IPS-18c (cell line): ENCODE measurements at regions not wholly inside any gene's neighbourhood (a gene's known extent, or its start where the extent isn't known, plus 50 kb on each side); places are given as distances from the start of the nearest gene placed in this dataset.
"Not testable (repeated sequence)": the region's sequence is repeated elsewhere in the genome, so short reads cannot be mapped to it uniquely, and the experiment has no call there.

ENCODE experiments used
- H3K4me3 ChIP-seq: 2 replicates; pipeline ENCODE4 v1.7.0; 2013; ENCODE audit warnings: low read depth, mild to moderate bottlenecking, low read length, moderate library complexity; ENCODE audit not compliant: insufficient read depth
- H3K9me3 ChIP-seq: one replicate; pipeline ENCODE4 v1.6.1; 2013; ENCODE audit warnings: mild to moderate bottlenecking, low read length, moderate library complexity; ENCODE audit not compliant: control insufficient read depth, insufficient read depth

DNA sequence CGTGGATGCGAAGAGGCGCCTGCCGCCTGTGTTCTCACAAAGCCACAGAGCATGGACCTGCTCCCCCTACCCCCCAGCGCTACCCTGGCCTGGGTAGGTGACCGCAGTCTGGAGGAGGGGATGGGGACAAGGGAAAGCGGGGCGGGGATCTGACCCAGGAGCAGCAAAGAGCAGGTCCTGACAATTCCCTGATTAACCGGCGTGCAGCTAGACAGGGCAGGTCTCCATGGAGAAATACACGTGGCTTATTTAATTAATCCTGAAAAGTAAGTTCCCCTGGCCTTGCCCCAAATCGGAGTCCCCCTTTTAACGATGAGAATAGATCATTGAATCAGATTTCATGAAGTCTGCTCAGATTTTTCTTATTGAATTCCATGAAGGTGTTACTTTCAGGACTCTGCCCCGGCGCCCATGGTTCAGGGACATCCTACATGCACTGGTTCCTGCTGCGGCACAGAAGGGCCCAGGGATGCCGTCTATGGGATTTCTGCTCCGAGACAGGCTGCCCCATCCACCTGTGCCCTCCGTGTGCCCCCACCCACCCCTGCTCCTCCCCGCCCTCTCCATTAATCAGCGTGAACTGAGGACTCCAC is 251.0 kb upstream of the SFSWAP start:
- Histone ChIP-seq H3K4me3 (no peak overlapping the region), H3K9me3 (no peaks in the 10 kb centered on the region)

DNA sequence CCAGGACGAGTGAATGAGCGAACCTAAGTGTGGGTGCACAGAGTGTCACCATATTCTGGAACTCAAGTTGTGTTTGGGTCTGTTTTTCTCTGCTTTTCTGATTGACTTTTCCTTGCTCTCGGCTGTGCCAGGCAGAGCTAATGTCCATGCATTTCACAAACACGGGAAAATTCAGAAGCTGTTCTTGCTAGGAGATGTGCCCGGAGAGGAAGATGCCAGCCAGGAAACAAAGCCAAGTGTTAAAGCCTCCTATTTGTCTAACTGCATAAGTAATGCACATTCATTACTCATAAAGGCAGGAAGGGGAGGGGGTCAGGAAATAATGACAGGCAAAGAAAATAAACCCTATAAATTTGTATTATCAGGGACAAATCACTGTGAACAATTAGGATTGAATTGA is 250.4 kb upstream of the SFSWAP start:
- no peaks in the 10 kb centered on the region for H3K9me3 ChIP-seq

DNA sequence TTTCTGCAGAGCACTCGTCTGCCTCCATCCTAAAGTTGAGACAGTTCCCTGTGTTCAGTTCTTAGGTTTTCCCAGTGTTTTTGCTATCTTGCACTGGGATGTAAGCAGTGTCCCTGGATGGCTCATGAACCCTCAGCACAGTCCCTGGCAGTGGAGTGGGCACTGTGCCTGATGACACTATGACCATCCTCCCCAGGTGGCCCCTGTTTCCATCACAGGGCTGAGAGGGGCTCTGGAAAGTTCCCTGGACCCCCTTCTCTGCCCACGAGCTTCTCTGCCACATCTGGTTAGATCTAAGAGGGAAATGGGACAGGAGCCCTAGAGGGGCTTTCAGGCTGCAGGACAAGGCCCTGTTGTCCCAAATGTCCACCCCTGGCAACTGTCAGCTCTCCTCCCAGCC is 249.8 kb upstream of the SFSWAP start:
- Histone ChIP-seq H3K9me3 (no peaks in the 10 kb centered on the region), H3K4me3 (no peak overlapping the region)

More for the DNA sequence above, 250.4 kb upstream of the SFSWAP start:
- no peak overlapping the region for H3K4me3 ChIP-seq

DNA sequence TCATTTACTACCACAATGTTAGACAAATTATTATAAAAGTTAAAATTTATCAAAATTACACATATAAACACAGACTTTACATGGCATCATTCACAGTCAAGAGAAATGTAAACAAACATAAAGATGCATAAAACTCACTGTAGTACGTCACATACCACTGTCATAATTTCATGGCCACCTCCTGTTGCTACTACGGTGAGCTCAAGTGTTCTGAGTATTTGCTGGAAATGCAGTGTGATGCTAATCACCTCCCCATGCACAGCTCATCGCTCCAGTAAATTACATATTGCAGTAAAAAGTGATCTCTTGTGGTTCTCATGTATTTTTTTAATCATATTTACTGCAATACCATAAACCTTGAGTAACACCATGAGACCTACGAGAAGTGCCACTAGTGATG is 247.7 kb upstream of the SFSWAP start:
- Histone ChIP-seq H3K9me3 (no peaks in the 10 kb centered on the region), H3K4me3 (no peak overlapping the region)

DNA sequence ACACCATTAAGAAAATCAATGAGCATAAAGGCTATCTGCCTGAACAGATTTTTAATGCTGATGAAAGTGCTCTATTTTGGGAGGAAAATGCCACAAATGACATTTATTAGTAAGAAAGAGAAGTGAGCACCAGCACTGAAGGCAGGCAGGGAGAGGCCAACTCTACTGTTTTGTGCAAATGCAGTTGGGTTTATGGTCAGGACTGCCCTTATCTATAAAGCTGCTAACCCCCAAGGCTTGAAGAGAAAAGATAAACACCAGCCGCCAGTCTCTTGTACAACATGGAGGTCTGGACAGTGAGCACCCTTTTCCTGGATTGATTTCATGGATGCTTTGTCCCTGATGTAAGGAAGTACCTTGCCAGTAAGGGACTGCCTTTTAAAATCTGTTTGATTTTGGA is 246.8 kb upstream of the SFSWAP start:
- no peaks in the 10 kb centered on the region for H3K9me3 ChIP-seq
- H3K4me3 ChIP-seq: no peak overlapping the region

DNA sequence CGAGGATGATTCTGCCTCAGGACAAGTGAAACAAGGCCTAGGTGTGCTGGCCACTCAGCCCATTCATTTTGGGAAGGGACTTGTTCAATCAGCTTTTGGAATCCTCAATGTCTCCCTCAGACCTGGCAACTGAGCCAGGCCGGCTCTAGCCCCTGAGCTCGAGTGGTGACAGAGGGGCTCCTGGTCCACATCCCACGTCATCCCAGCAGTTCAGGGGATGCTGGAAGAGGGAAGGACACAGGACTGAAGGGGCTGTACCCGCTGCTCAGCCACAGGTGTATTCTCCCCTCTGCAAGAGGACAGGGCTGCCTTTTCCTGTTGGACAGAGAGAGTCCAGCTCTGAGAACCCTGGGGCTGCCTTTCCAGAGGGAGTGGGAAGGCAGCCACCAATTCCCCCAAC is 244.6 kb upstream of the SFSWAP start:
- Histone ChIP-seq H3K9me3 (no peaks in the 10 kb centered on the region), H3K4me3 (no peak overlapping the region)

DNA sequence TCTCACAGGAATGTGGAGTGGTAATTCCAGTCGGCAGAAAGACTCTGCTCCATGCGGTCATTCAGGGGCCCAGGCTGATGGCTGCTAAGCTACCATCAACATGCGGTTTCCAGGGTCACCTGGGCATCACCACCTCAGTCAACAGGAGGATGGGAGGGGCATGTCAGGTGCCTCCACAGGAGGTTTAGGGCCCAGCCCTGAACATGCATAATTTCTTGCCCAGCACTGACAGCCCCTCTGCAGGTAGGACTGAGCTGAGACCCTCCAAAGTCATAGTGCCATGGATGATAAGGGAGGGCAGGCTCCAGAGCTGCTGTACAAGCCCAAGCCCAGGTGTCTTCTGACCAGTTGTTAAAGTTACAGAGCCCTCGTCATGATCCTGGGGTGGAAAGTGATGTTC is 244.0 kb upstream of the SFSWAP start:
- no peaks in the 10 kb centered on the region for H3K9me3 ChIP-seq
- no peak overlapping the region for H3K4me3 ChIP-seq

DNA sequence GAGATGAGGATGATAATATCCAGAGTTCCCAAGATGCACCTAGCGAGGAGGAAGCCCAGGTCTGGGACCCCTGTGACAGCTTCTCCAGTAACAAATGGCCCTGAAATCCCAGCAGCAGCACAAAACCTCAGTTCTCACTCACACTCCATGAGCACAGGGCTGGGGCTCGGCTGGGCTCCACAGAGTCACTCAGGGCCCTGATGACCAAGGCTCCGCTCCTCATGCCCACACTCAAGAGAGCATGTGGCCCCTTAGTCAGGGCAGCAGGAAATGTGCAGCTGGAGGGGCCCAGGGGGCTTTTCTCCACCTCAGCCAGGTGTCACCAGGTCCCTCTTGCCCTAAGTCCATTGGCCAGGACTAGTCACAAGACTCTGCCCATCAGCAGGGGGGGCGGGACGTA is 242.7 kb upstream of the SFSWAP start:
- H3K4me3 ChIP-seq: no peak overlapping the region
- no peaks in the 10 kb centered on the region for H3K9me3 ChIP-seq

DNA sequence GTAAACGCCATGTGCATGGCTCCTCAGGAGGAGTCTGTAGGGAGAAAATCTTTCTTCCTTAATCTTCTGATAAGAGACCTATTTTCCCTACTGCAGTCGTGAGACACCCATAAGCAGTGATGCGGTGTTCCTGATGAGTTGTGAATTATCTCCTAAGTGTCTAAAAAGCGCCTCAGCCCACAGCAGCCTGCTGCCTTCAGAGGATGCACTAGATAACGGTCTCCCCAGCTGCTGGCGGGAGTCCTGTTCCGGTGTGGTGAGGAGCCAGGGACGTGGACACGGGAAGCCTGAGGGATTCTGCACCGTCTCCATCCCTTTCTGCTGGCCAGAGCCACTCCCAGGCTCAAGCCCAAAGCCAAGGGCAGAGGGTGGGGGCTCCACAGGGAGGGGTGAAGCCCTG is 240.9 kb upstream of the SFSWAP start:
- H3K9me3 ChIP-seq, H3K4me3 ChIP-seq: not testable (repeated sequence)

DNA sequence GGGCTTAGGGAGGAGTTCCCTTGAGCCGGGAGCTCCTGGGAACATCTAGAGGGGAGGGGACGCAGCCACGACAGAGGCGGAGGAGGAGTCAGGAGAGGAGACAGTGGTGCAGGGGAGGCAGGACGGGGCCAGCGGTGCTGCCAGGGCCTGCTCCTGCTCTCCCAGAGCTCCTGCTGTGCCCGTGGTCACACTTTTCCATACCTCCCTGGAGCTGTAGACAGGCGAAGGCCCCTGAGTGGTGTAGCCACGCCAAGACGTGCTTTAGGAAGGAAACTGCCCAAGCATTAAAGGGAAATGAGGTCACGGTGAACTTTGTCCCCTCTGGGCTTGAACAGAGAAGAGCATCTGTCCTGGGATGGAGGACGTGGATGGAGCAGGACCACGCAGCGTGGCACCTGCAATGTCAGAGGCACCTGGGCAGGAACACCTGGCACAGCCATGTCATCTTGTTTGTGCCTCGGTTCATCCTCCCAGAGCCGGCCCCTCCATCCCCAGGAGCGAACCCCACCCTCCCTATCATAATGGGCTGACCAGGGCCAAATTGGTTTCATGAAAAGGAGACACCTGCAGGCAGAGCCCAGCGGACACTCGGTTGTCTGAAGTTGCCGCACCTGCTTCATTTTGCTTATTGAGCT is 239.5 kb upstream of the SFSWAP start:
- Histone ChIP-seq H3K4me3 (no peak overlapping the region), H3K9me3 (peaks cover 2% of the 10 kb centered on the region)

DNA sequence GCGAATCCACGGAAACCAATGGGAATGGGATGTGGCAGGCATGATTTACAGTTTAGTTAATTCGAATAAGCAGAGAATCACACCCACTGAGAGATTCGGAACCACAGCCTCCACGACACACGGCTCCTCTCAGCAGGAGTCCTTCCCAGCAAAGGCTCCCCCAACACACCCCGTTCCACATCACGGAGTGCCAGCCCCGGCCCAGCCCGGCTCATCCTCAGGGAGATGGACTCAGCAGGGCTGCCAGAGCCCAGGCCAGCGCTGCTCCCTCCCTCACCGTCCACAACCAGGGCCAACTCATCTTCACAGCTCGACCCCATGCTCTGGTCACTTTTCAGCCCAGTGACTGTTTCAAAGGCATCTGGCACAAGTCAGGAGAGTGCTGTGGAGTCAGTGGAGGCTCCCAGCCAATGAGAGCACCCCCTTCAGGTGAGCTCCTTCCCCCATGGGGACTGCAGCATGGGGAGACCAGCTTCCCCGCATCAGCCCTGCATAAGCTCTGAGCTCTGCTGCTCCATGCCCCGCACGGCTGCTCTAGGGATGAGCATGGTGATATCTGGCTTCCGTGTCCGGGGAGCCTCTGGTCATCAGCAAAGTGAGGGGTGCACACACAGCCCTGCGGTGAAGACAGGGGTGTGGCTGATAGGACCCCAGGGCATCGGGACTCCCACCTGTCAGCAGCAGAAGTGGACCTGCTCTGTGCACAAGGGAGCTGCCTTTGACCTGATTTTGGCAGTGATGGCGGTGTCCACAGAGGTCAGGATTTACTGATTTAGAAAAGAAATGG is 238.8 kb upstream of the SFSWAP start:
- Histone ChIP-seq H3K4me3 (no peak overlapping the region), H3K9me3 (peaks cover 2% of the 10 kb centered on the region)

DNA sequence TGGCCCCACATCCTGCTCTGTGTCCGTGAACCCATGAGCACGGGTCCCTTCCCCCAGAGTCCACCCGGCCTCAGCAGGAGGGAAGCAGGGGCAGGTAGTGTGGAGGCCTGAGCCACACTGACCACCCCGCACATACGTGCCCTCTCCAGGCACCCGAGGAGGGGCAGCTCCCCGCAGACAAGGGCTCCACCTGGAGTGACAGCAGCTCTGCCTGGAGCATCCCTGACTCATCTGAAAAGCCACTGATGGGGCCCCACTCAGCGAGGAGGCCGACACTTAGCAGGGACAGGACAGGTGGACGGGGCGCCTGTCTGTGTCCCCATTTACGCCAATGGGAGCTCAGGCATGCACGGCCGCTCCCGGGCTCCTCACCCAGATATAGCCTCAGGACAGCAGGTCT is 237.6 kb upstream of the SFSWAP start:
- Histone ChIP-seq H3K9me3 (peaks cover 2% of the 10 kb centered on the region), H3K4me3 (no peak overlapping the region)

DNA sequence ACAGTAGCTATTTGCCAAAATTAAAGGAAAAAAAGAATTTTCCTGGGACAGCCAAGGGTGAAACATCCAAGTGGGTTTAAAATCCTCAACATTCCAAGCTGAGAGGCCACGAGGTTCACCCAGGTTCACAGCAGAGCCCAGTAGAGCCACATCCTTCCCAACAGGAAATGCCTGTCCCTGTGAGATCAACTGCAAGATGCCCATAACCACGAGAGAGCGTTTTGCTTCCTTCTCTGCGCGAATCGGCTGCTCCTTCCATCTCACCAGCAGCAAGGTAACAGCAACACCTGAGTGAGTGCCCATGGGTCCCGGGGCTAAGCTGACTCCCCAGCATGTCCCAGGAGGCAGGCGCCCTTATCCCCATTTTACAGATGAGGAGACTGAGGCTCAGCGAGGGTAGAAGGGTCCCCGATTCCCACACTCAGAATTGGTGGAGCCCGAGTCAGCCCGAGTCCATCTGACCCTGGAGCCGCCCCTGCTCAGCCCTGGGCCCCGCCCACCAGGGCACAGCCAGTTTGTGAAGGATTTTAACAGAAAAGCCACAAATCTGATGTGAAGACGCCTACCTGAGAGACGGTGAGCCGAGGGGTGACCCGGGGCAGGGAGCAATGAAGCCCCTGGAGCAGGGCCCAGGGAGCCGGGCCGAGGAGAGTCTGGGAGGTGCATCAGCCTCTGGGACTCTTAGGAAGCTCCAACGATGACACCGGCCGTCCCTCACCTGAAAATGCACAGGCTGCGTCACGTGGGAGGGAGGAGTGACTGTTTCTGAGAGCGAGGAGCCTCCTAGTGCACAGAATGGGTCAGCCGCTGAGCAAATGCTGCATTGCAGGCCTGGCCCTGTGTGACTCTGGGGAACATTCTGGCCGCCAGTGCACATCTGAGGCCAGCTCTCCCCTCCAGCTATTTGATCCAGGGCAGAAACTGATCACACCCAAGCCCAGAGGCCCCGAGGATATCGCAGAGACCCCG is 236.9 kb upstream of the SFSWAP start:
- Histone ChIP-seq H3K9me3 (peaks cover 2% of the 10 kb centered on the region), H3K4me3 (no peak overlapping the region)

DNA sequence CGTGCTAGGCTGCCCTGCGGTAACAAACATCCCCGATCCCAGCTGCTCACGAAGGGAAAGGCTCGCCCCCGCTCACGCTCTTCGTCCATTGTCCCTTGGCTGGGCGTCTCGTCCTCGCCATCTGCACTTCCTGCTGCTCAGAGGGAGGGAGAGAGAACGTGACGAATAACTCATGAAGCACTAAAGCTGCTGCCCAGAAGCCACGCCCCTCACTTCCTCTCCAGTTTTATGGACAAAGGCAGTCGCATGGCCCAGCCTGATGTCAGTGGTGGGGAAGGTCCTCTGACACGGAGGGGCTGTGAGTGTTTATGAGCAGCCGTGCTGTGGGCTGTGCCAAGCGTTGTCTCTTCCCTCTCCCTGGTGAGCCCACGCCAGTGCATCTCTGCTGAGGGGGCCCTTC is 235.9 kb upstream of the SFSWAP start:
- not testable (repeated sequence) for H3K4me3 ChIP-seq, H3K9me3 ChIP-seq

DNA sequence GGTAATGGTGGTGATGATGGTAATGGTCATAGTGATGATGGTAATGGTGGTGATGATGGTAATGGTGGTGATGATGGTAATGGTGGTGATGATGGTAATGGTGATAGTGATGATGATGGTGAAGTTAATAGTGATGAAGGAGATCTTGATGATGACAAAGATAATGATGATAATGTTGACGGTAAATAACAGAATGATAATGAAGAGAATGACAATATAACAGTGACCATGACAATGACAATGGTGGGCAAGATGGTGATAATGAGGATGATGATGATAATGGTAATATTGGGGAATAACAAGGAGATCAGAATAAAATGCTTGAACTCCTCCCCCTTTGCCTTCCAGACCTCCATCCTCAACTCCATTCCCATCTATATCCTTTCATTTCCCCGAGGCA is 233.3 kb upstream of the SFSWAP start:
- Histone ChIP-seq H3K9me3 (peaks cover 2% of the 10 kb centered on the region), H3K4me3 (no peak overlapping the region)

DNA sequence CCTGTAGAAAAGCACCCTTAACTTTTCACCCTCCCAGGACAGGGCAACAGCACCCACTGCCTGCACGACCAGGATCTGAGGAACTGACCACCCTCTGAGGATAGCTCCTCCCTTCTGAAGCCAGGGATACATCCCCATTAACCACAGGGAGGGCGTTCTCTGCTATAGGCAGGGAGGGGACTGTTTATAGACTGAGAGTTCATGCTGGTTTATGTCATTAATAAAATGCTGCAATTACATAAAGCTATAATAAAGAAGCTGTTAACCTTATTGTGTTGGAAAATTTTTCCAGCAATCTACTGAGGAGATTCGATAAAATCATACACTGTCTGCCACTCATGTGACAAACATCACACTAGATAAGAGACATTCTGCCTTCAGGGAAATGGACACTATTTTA is 232.4 kb upstream of the SFSWAP start:
- H3K9me3 ChIP-seq: peaks cover 2% of the 10 kb centered on the region
- no peak overlapping the region for H3K4me3 ChIP-seq

DNA sequence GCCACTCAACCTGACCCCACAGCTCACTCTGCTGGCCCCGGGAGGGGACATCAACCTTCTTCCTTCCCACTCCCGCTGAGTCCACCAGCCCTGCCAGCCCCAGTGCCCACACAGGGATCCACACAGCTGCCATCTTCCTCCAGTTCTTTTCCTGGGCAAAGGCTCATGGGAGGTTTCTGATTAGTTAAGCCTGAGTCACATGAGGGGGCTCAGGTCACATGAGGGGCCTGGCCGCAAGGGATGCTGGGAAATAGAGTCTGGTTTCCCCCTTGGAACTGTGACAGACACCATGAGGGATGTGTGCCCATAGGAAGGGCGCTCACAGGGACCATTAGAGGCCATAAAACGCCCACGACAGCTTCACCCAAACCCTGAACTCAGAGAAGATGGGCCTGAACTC is 228.7 kb upstream of the SFSWAP start:
- no peak overlapping the region for H3K4me3 ChIP-seq
- no peaks in the 10 kb centered on the region for H3K9me3 ChIP-seq
